CD4-positive, alpha-beta T cell treated with Interleukin-4 for 1 hour (primary cell): ENCODE measurements at regions not wholly inside any gene's neighbourhood (a gene's known extent, or its start where the extent isn't known, plus 50 kb on each side); places are given as distances from the start of the nearest gene placed in this dataset.
A peak's percentile ranks its signal among the peaks of the same experiment; 100 is the strongest.

Experiments used
- DNase-seq, 2 donors: peaks; one replicate each; pipeline ENCODE4 v3.0.0-alpha.2; 2020 to 2022

- no peak for DNase-seq
These were observed 92.7 kb downstream of the GADD45G start for GRCh38 chr9:89697553-89697952.

DNA sequence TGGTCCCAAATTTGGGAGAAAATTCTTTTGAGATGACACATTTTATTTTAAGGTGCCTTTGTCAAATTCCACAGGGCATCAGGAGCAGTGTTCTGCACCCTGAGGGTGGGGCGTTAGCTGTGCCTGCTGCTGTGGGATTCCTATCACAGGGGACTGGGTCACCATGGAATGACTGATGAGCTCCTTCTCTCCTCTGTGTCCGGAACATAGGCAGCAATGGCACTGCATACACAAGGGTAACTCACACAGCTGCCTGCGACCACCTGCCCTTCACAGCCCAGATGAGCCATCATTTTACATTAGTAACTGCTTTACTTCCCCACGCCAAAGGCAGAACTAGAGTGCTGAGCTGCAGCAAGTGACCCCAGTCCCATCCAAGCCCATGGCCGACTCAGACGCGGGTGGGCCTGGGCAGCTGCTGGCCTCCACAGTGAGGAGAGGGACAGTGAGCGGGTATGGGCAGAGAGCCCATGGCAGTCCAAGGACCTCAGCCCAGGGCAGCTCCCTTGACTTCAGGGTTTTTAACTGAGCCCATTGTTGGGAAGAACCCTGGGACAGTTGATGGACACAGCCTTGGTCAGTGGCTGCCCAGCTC lies 93.7 kb downstream of the GADD45G start:
- no peak for DNase-seq

GRCh38 chr9:89699646-89700045 lies 94.8 kb downstream of the GADD45G start:
- no peak for DNase-seq

GRCh38 chr9:89701221-89701798 lies 96.5 kb downstream of the GADD45G start:
- peak; percentile 69 to 77 for DNase-seq

DNA sequence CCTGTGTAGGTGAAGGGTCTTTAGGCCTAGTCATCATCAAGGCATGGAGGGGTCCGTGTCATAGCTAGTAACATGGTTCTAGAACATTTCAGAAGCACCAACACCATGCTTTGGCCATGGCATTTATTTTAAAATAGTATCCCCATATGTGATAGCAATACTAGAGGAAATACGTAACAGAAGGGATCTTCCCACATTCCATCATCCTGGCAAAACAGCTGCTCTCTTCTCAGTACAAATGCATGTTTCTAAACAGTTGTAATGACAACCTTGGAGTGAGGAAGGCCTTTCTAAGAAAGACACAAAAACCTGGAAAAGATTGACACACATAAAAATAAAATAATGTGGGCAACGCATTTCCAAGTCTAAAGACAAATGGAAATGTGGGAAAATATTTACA lies 97.6 kb downstream of the GADD45G start:
- DNase-seq: no peak

DNA sequence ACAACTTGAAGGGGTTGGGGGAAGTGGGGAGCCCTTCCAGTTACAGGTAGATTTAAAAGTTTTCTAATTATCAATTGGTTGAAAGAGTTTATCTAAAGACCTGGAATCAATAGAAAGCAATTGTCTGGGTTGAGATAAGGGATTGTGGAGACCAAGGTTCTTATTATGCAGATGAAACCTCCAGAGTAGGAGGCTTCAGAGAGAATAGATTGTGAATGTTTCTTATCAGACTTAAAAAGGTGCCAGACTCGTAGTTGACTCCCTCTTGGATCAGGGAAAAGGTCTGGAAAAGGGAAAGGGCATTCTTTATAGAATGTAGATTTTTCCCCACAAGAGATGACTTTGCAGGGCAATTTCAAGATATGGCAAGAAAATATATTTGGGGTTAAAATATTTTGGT lies 100.8 kb downstream of the GADD45G start:
- DNase-seq: no peak

DNA sequence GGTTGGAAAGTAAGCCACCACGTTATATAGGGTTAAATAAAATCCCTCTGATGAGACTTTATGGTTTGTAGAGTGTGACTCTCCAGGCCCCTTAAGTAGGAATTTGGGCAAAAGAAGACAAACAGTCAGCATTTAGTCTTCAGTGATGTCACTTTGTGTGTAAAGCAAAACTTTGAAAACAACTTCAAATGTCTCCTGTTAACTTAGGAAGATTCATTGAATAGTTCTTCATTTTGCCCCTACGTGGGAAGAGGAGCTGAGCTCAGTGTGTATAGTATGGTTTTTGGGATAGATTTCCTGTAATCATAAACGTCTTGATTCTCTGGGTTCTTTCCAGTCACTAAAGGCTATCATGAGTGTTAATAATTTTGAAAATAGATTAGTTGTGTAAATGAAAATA lies 101.3 kb downstream of the GADD45G start:
- no peak for DNase-seq

DNA sequence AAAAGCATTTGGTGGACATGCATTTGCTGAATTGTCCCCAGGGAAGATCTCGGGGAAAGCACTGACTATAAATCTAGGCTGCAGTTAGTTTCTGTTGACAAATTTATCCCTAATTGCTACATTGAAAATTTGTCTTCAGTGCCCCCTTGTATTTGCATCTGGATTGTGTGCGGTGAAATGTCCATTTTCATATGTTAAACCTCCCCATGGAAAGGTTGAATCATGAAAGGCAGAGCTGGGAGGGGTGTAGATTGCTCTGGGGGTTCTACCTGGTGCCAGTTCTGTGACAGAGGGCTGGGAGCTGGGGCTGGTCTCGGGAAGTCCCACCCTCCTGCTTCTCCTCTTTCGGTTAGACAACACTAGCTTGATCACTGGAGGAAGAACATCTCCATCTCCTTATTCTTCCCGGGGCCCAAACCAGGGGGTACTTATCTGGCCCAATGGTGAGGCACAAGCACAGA lies 101.9 kb downstream of the GADD45G start:
- DNase-seq: no peak

DNA sequence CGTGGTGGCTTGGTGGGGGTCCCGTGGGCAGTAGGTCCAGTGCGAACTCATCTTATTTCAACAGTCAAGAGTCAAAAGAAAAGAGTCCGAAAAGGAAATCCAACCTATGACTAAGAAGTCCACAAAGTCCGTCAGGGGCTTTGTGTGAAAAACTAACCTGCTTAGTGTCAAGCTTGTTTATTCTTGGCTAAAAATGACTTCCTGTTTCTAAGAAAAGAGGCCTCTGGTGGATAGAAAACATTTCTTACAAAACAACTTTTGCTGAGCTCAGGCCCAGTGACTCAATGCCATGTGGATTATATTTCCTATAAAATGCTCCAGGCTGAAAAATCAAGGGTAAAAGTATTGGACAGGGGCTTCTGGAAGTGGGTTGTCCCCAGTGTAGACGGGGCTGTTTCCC lies 105.9 kb downstream of the GADD45G start:
- DNase-seq: no peak

DNA sequence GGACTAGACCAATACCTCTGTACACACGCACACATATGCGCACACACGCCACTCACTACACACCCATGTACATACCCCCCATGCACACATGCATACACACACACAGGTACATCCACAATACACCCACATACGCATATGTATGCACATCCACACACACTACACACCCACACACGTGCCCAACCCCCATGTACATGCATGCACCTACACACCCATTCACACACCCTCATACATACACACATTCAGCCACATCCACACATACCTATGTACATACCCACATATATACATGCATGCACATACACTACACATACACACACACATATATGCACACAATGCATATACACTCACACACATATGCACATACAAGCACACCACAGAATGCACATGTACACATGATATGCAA lies 107.1 kb downstream of the GADD45G start:
- no peak for DNase-seq

DNA sequence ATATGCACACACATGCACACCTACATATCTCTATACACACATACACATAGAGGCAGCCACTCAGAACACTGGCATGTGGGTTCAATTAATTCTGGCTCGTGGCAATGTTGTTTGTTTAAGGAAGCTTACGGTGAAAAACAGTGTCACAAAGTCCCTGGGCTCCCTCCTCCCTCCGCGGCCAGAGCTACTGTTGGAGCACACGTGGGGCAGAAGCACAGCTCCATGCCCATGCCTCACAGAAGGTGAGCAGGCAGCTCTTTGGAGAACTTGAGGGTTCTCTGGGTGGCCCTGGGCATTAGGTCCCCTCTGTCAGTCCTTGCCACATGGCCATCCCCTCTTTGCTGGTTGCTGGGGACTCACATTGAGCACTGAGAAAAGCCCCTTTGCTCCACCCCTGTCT lies 107.5 kb downstream of the GADD45G start:
- DNase-seq: no peak

- no peak for DNase-seq
These were observed 109.5 kb downstream of the GADD45G start for GRCh38 chr9:89714321-89714720.

- DNase-seq: peak in 1 of 2 donors; percentile 31
These were observed 110.6 kb downstream of the GADD45G start for GRCh38 chr9:89715318-89715858.

DNA sequence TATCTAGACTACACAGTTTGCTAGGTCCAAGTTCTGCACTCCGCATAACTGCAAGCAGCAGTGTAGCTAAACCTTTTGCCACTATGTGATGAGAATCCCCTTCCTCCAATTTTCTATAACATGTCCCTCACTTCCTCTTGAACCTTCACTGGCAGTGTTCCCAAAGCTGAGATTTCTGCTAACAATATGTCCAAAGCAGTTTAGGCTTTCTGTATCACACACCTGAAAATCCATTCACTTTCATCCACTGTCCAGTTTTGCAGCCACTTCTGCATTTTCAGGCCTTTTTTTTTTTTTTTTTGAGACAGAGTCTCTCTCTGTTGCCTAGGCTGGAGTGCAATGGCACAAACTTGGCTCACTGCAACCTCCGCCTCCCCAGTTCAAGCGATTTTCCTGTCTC lies 111.1 kb downstream of the GADD45G start:
- no peak for DNase-seq

DNA sequence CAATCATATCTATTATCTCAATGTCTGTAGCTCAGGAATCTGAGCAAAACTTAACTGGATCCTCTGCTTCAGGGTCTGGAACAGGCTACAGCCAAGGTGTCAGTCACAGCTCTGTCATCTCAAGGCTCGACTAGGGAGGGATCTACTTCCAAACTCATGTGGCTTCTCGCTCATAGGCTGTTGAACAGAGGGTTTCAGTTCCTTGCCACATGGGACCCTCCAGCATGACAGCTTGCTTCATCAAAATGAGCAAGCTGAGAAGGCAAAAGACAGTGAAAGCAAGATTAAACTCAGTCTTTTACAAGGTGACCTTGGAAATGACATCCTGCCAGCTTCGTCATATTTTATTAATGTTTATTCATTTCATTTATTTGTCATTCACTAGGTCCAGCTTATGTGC lies 111.7 kb downstream of the GADD45G start:
- DNase-seq: no peak

DNA sequence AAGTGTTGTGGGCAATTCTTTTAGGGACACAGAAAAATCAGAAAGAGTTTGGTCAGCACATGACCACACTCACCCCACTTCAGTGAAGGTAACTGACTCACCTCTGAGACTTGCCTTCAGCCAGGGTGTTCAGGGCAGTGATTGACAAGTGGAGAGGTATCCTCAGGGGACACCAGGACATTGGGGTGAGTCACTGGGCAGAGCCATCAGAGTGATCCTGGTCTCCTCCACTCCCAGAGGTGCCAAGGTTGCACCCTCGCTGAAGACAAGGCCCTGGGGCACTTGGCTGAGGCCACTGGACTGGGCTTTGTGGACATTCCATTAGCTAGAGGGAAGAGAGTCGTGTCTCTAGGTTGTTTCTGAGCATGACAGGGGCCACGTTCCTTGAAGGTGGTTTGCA lies 113.4 kb downstream of the GADD45G start:
- DNase-seq: no peak

DNA sequence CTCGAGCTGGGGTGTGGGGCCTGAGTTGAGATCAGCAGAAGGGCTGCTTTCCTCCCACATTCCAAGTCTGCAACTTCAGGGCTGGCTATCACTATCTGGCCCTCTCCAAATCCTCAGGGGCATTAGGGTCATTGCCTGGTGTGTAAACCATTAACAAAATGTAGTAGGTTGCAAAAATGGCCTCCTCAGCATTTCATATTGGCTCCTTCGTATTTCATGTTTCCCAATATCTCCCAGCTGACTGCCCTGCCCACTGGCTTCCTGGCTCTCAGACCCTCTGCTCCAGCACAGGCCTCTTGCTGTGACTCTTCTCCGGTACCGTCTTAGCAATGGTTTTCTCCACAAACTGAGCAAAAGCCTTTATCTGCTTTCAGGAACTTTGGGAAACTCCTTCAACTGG lies 113.8 kb downstream of the GADD45G start:
- DNase-seq: no peak

DNA sequence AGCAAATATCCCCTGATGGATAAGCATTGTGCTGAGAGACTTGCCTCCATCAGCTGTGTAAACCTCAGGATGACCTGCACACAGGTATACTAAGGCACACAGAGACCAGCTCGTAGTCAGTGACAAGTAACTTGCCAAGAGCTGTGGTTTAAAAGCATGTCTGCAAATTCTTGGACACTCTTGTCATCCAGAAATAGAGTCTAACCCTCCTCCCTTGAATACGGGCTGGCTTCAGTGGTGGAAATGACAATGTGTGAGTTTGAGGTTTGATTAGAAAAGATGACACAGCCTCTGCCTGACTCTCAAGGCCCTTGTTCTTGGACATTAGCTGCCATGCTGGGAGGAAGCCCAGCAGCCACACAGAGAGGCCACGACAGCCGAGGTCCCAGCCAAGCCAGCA lies 114.4 kb downstream of the GADD45G start:
- no peak for DNase-seq

DNA sequence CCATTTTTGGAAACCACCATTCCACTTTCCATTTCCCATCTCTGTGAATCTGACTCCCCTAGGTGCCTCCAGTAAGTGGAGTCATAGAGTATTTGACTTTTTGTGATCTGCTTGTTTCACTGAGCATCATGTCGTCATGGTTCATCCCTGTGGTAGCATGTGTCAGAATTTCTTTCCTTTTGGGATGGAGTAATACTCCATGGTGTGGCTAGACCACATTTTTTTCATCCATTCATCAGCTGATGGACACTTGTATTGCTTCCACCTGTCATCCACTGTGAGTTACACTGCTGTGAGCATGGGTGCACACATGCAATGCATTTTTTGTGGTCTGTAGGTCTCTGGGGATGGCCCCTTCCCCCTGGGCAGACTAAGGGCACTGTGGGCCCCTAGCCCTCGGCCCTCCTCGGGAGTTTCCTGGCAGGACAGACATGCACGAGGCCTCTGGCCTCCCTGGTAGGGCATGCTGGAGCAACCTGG lies 115.9 kb downstream of the GADD45G start:
- DNase-seq: no peak

DNA sequence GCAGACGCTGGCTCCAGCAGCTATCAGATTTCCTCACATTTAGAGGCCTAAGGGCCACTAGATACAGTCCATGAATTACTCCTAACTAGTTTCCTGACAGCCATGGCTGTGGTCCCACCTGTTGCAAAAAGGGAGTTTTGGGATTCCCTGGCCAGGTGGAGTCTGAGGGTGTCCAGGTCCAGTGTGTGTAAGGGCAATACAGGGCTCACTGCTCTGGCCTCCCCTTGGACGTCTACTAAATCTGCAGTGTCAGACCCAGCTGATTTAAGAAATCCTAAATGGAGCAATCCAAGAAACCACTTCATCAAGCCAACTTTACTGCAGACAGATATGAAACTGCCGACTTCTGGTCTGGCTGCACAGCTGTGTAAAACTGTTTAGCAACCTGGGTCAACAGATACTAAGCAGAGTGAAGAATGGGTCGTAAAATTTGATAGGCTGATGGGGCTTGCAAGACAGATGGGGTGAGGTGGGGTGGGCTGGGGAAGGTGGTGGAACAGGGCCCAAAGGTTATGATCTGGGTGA lies 116.4 kb downstream of the GADD45G start:
- no peak for DNase-seq

GRCh38 chr9:89721971-89722530 lies 117.2 kb downstream of the GADD45G start:
- no peak for DNase-seq

DNA sequence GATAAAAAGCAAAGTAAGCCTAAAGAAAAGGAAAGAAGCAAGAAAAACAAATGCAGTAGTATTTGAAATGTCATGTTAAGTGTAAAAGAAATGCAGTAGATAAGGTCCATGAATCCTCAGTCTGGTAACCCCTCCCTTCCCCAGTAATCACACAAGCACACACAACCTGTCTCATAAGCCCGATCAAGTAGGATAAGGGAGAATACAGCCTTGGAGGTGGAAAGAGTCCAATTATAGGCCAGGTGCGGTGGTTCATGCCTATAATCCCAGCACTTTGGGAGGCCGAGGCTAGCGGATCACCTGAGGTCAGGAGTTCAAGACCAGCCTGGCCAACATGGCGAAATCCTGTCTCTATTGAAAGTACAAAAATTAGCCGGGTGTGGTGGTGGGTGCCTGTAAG lies 117.9 kb downstream of the GADD45G start:
- no peak for DNase-seq

DNA sequence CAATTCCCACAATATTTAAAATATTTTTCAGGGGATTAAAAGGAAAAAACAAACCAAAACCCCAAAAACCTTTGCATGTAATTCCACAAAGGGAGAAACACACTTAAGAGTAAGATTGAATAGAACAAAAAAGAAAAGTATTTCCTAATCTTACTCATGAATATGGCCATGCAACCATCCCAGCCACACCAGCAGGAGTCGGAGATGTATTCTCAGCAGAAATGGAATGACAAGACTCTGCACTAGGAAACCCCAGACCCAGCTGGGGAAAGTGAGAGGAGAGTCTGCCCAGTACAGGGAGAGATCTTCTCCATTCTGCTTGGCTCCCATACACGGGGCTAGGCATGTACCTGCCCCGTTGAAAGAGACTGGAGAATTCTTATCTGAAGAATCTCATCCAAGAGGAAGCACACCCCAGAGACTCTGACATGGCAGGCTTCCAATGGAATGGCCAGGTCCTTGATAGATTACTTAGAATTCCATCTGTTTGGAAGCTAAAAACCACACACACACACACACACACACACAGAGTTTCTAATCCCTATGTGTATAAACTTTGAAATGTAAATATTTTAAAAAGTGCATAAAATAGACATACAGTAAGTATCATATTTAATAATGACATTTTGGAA lies 118.8 kb downstream of the GADD45G start:
- no peak for DNase-seq

GRCh38 chr9:89724659-89725058 lies 119.8 kb downstream of the GADD45G start:
- DNase-seq: no peak
